HEK293 (cell line): ENCODE measurements at regions not wholly inside any gene's neighbourhood (a gene's known extent, or its start where the extent isn't known, plus 50 kb on each side); places are given as distances from the start of the nearest gene placed in this dataset.

Source experiments
- CTCF ChIA-PET: fragments of 350-600 bp; formaldehyde crosslinking; extraction: SDS; loops from one replicate; lab custom pipeline; 2021; ENCODE audit warnings: antibody characterized with exemption; lab: Yijun Ruan, JAX
- POLR2A ChIA-PET: fragments of 300-600 bp; formaldehyde crosslinking; extraction: SDS; loops from one replicate; lab custom pipeline; 2020; ENCODE audit warnings: antibody characterized with exemption, inconsistent platforms; lab: Yijun Ruan, JAX
- H3K27ac ChIP-seq: fragments of 200-500 bp; sonication (Bioruptor generic); 2 replicates; pipeline ENCODE4 v1.5.1; 2014; ENCODE audit warnings: low read depth, low read length, control low read depth, inconsistent platforms; ENCODE audit errors: extremely low read depth
- H3K36me3 ChIP-seq, 2 experiments: fragments of 200-500 bp in 1 of 2; sonication (Bioruptor generic) in 1 of 2; 1 replicate in 1 of 2; 2 replicates in 1 of 2; pipeline ENCODE4 v1.5.1; 2014 to 2017; ENCODE audit warnings: inconsistent platforms in 2 of 2, low read length in 2 of 2; ENCODE audit not compliant: control insufficient read depth in 2 of 2, insufficient read depth in 1 of 2
- H3K4me1 ChIP-seq: fragments of 200-500 bp; sonication (Bioruptor generic); 2 replicates; pipeline ENCODE4 v1.5.1; 2014; ENCODE audit warnings: mild to moderate bottlenecking, low read length, inconsistent platforms; ENCODE audit not compliant: control insufficient read depth, insufficient read depth
- H3K4me3 ChIP-seq: 2 replicates; pipeline ENCODE4 v1.5.1; 2011; ENCODE audit warnings: low read depth, mild to moderate bottlenecking, control low read depth, low read length, moderate library complexity
- H3K9me3 ChIP-seq: fragments of 200-500 bp; sonication (Bioruptor generic); 2 replicates; pipeline ENCODE4 v1.5.1; 2014; ENCODE audit warnings: low read depth, low read length, inconsistent platforms; ENCODE audit not compliant: control insufficient read depth, insufficient read depth
- ATF2 ChIP-seq: fragments of 450-650 bp; formaldehyde crosslinking; IDR thresholded peaks from 2 replicates; pipeline ENCODE4 v1.5.1; 2016; ENCODE audit warnings: missing biosample characterization, missing genetic modification characterization, low read depth
- GFI1B ChIP-seq: fragments of 450-650 bp; formaldehyde crosslinking; IDR thresholded peaks from 2 replicates; pipeline ENCODE4 v1.5.1; 2016; ENCODE audit warnings: missing biosample characterization, missing genetic modification characterization
- GLI2 ChIP-seq: fragments of 450-650 bp; formaldehyde crosslinking; IDR thresholded peaks from 2 replicates; pipeline ENCODE4; 2017; ENCODE audit warnings: missing biosample characterization, missing genetic modification characterization, low read depth, borderline replicate concordance
- GLI4 ChIP-seq: fragments of 450-650 bp; formaldehyde crosslinking; IDR thresholded peaks from 2 replicates; pipeline ENCODE4 v1.5.1; 2016; ENCODE audit warnings: missing biosample characterization, missing genetic modification characterization
- KLF17 ChIP-seq: fragments of 450-650 bp; formaldehyde crosslinking; IDR thresholded peaks from 2 replicates; pipeline ENCODE4 v1.5.1; 2016; ENCODE audit warnings: missing biosample characterization, missing genetic modification characterization
- MEIS1 ChIP-seq: sonication (generic); formaldehyde crosslinking; IDR thresholded peaks from 2 replicates; pipeline ENCODE4 v1.8.1; 2022; ENCODE audit warnings: missing genetic modification reagents, mild to moderate bottlenecking, borderline replicate concordance
- PRDM1 ChIP-seq: fragments of 450-650 bp; formaldehyde crosslinking; IDR thresholded peaks from 2 replicates; pipeline ENCODE4; 2016; ENCODE audit warnings: missing biosample characterization, missing genetic modification characterization
- RBAK ChIP-seq: fragments of 450-650 bp; formaldehyde crosslinking; IDR thresholded peaks from 2 replicates; pipeline ENCODE4 v1.5.1; 2016; ENCODE audit warnings: missing biosample characterization, missing genetic modification characterization
- REPIN1 ChIP-seq: fragments of 450-650 bp; formaldehyde crosslinking; IDR thresholded peaks from 2 replicates; pipeline ENCODE4 v1.5.1; 2017; ENCODE audit warnings: missing biosample characterization, missing genetic modification characterization, low read depth
- SP7 ChIP-seq: fragments of 450-650 bp; formaldehyde crosslinking; IDR thresholded peaks from 2 replicates; pipeline ENCODE4 v1.5.1; 2016; ENCODE audit warnings: missing biosample characterization, missing genetic modification characterization
- ZBTB7A ChIP-seq: fragments of 450-650 bp; formaldehyde crosslinking; IDR thresholded peaks from 2 replicates; pipeline ENCODE4 v1.5.1; 2016; ENCODE audit warnings: low read depth, missing biosample characterization, missing genetic modification characterization
- ZNF114 ChIP-seq: fragments of 450-650 bp; formaldehyde crosslinking; IDR thresholded peaks from 2 replicates; pipeline ENCODE4 v1.5.0; 2017; ENCODE audit warnings: missing biosample characterization, missing genetic modification characterization
- ZNF146 ChIP-seq: fragments of 450-650 bp; formaldehyde crosslinking; IDR thresholded peaks from 2 replicates; pipeline ENCODE4 v1.5.1; 2016; ENCODE audit warnings: missing biosample characterization, missing genetic modification characterization
- ZNF169 ChIP-seq: fragments of 450-650 bp; formaldehyde crosslinking; IDR thresholded peaks from 2 replicates; pipeline ENCODE4 v1.5.1; 2016; ENCODE audit warnings: missing biosample characterization, missing genetic modification characterization
- ZNF184 ChIP-seq: fragments of 450-650 bp; IDR thresholded peaks from 2 replicates; pipeline ENCODE4 v1.5.1; 2018; ENCODE audit warnings: missing biosample characterization, mild to moderate bottlenecking, missing genetic modification characterization
- ZNF221 ChIP-seq: fragments of 450-650 bp; formaldehyde crosslinking; IDR thresholded peaks from 2 replicates; pipeline ENCODE4 v1.5.1; 2017; ENCODE audit warnings: missing biosample characterization, missing genetic modification characterization, borderline replicate concordance
- ZNF23 ChIP-seq: fragments of 450-650 bp; formaldehyde crosslinking; IDR thresholded peaks from 2 replicates; pipeline ENCODE4 v1.5.1; 2016; ENCODE audit warnings: missing biosample characterization, missing genetic modification characterization, borderline replicate concordance
- ZNF239 ChIP-seq: fragments of 450-650 bp; formaldehyde crosslinking; IDR thresholded peaks from 2 replicates; pipeline ENCODE4 v1.5.1; 2016; ENCODE audit warnings: missing biosample characterization, missing genetic modification characterization
- ZNF292 ChIP-seq: fragments of 450-650 bp; formaldehyde crosslinking; IDR thresholded peaks from 2 replicates; pipeline ENCODE4 v1.5.1; 2016; ENCODE audit warnings: low read depth, missing biosample characterization, missing genetic modification characterization, borderline replicate concordance
- ZNF394 ChIP-seq: fragments of 450-650 bp; formaldehyde crosslinking; IDR thresholded peaks from 2 replicates; pipeline ENCODE4 v1.5.1; 2016; ENCODE audit warnings: missing biosample characterization, missing genetic modification characterization, mild to moderate bottlenecking, moderate library complexity, borderline replicate concordance
- ZNF433 ChIP-seq: fragments of 450-650 bp; formaldehyde crosslinking; IDR thresholded peaks from 2 replicates; pipeline ENCODE4 v1.5.1; 2016; ENCODE audit warnings: missing biosample characterization, missing genetic modification characterization, low read depth
- ZNF48 ChIP-seq: fragments of 450-650 bp; formaldehyde crosslinking; IDR thresholded peaks from 2 replicates; pipeline ENCODE4 v1.5.1; 2016; ENCODE audit warnings: missing biosample characterization, missing genetic modification characterization
- ZNF518A ChIP-seq: fragments of 450-650 bp; formaldehyde crosslinking; conservative IDR thresholded peaks from 2 replicates; pipeline ENCODE4 v1.5.1; 2016; ENCODE audit warnings: low read depth, missing biosample characterization, missing genetic modification characterization
- ZNF571 ChIP-seq: fragments of 450-650 bp; formaldehyde crosslinking; IDR thresholded peaks from 2 replicates; pipeline ENCODE4 v1.5.0; 2017; ENCODE audit warnings: missing biosample characterization, missing genetic modification characterization
- ZNF629 ChIP-seq: fragments of 450-650 bp; formaldehyde crosslinking; IDR thresholded peaks from 2 replicates; pipeline ENCODE4 v1.5.1; 2017; ENCODE audit warnings: missing biosample characterization, missing genetic modification characterization
- ZSCAN16 ChIP-seq: fragments of 450-650 bp; formaldehyde crosslinking; IDR thresholded peaks from 2 replicates; pipeline ENCODE4 v1.5.1; 2016; ENCODE audit warnings: missing biosample characterization, missing genetic modification characterization
- ZSCAN23 ChIP-seq: fragments of 450-650 bp; formaldehyde crosslinking; IDR thresholded peaks from 2 replicates; pipeline ENCODE4 v1.5.1; 2016; ENCODE audit warnings: missing biosample characterization, missing genetic modification characterization

- Histone ChIP-seq H3K9me3 (no peaks in the 10 kb centered on the region), H3K4me3 (no peak overlapping the region), H3K4me1 (no peaks in the 10 kb centered on the region), H3K36me3 (no peaks in the 10 kb centered on the region), H3K27ac (no peak overlapping the region)
- POLR2A ChIA-PET, result no interaction called here
- TF ChIP-seq ZNF184 (no peak), GLI2 (tag by site-specific recombination) (no peak), ZNF433 (no peak), ZNF571 (tag by site-specific recombination) (no peak), ZNF114 (tag by site-specific recombination) (no peak), GFI1B (tag by site-specific recombination) (no peak), ZSCAN23 (no peak), ZNF146 (tag by site-specific recombination) (no peak), SP7 (tag by site-specific recombination) (no peak), ZNF394 (tag by site-specific recombination) (no peak), ZNF221 (tag by site-specific recombination) (no peak), ZNF169 (tag by site-specific recombination) (no peak), ZNF292 (no peak), ATF2 (no peak), ZBTB7A (tag by site-specific recombination) (no peak), ZSCAN16 (tag by site-specific recombination) (no peak), ZNF48 (tag by site-specific recombination) (no peak), ZNF239 (no peak), RBAK (no peak)
- CTCF ChIA-PET, result no interaction called here
Measured at GRCh38 chr12:20096430-20096829, 271.9 kb upstream of the PDE3A start.

GRCh38 chr12:20097626-20098025 lies 270.7 kb upstream of the PDE3A start:
- ChIA-PET POLR2A (no interaction called here), CTCF (no interaction called here)
- H3K4me1 ChIP-seq, result no peaks in the 10 kb centered on the region
- no peak overlapping the region for H3K4me3 ChIP-seq
- H3K27ac ChIP-seq, result no peak overlapping the region
- no peaks in the 10 kb centered on the region for H3K36me3 ChIP-seq
- H3K9me3 ChIP-seq, result no peaks in the 10 kb centered on the region
- TF ChIP-seq MEIS1 (CRISPR knock-in tag) (no peak), ZNF518A (no peak), KLF17 (no peak), REPIN1 (tag by site-specific recombination) (no peak), PRDM1 (tag by site-specific recombination) (no peak), ZNF629 (no peak), GLI4 (tag by site-specific recombination) (no peak), ZNF23 (no peak)
